Keratinocyte (primary cell): ENCODE measurements at regions not wholly inside any gene's neighbourhood (a gene's known extent, or its start where the extent isn't known, plus 50 kb on each side); places are given as distances from the start of the nearest gene placed in this dataset.

ENCODE experiments used
- DNase-seq: peaks from one replicate; pipeline ENCODE4 v3.0.0-alpha.2; 2011; ENCODE audit warnings: low read depth, missing footprints, low spot score
- FAIRE-seq: peaks from 2 replicates; lab custom pipeline; 2011; peaks lifted over from hg19 to GRCh38; lab: Jason Lieb, UNC
- H2AFZ ChIP-seq: 2 replicates; pipeline ENCODE4 v1.6.0; 2012; ENCODE audit warnings: low read length, control low read depth, inconsistent platforms; ENCODE audit not compliant: control insufficient read depth
- H3K27ac ChIP-seq: 2 replicates; pipeline ENCODE4 v1.5.1; 2011; ENCODE audit warnings: low read length; ENCODE audit not compliant: control insufficient read depth, insufficient read depth
- H3K27me3 ChIP-seq: 3 replicates; pipeline ENCODE4 v1.6.0; 2011; ENCODE audit warnings: low read length; ENCODE audit not compliant: control insufficient read depth, insufficient read depth; ENCODE audit errors: extremely low read depth
- H3K36me3 ChIP-seq, 2 experiments: 2 replicates in 1 of 2; 3 replicates in 1 of 2; pipeline ENCODE4 v1.5.1; 2011; ENCODE audit warnings: low read length in 2 of 2, mild to moderate bottlenecking in 1 of 2; ENCODE audit not compliant: control insufficient read depth in 2 of 2, insufficient read depth in 2 of 2; ENCODE audit errors: extremely low read depth in 1 of 2
- H3K4me1 ChIP-seq: 3 replicates; pipeline ENCODE4 v1.5.1; 2011; ENCODE audit warnings: low read length; ENCODE audit not compliant: control insufficient read depth, insufficient read depth; ENCODE audit errors: extremely low read depth
- H3K4me2 ChIP-seq: 3 replicates; pipeline ENCODE4 v1.6.0; 2011; ENCODE audit warnings: low read depth, low read length; ENCODE audit not compliant: control insufficient read depth, insufficient read depth; ENCODE audit errors: extremely low read depth
- H3K4me3 ChIP-seq, 3 experiments: fragments of 200-600 bp in 1 of 3; sonication (generic) in 1 of 3; 2 replicates in 2 of 3; 3 replicates in 1 of 3; pipeline ENCODE4 v1.5.1; 2011 to 2016; ENCODE audit warnings: low read length in 3 of 3, mild to moderate bottlenecking in 3 of 3, control low read depth in 2 of 3, inconsistent platforms in 1 of 3, low read depth in 1 of 3, mixed read lengths in 1 of 3, mixed run types in 1 of 3, moderate library complexity in 1 of 3; ENCODE audit not compliant: control insufficient read depth in 2 of 3, insufficient read depth in 2 of 3; ENCODE audit errors: extremely low read depth in 1 of 3
- H3K79me2 ChIP-seq: 2 replicates; pipeline ENCODE4 v1.6.0; 2012; ENCODE audit warnings: low read length; ENCODE audit not compliant: control insufficient read depth, insufficient read depth
- H3K9ac ChIP-seq: 3 replicates; pipeline ENCODE4 v1.6.0; 2011; ENCODE audit warnings: low read length; ENCODE audit not compliant: control insufficient read depth, insufficient read depth; ENCODE audit errors: extremely low read depth
- H3K9me1 ChIP-seq: 3 replicates; pipeline ENCODE4 v1.6.0; 2011; ENCODE audit warnings: low read length; ENCODE audit not compliant: control insufficient read depth, insufficient read depth; ENCODE audit errors: extremely low read depth
- H3K9me3 ChIP-seq: 2 replicates; pipeline ENCODE4 v1.5.1; 2012; ENCODE audit warnings: low read depth, low read length; ENCODE audit not compliant: control insufficient read depth
- H4K20me1 ChIP-seq: 3 replicates; pipeline ENCODE4 v1.6.0; 2011; ENCODE audit warnings: low read length; ENCODE audit not compliant: control insufficient read depth, insufficient read depth; ENCODE audit errors: extremely low read depth
- EZH2 ChIP-seq: IDR thresholded peaks from one replicate; pipeline ENCODE4 v1.6.1; 2012; ENCODE audit warnings: inconsistent platforms, mild to moderate bottlenecking, low read length, moderate library complexity
- dilution Hi-C: fragments of 300-500 bp; cut with MboI; formaldehyde crosslinking; loops from one replicate; pipeline ENCODE4 v1.7.0; 2020; ENCODE audit warnings: low sequenced_read_pairs; ENCODE audit not compliant: extremely low pct_ligation_motif_present
- TF ChIP-seq, protein P1 (sequence below), 3 experiments: IDR thresholded peaks in 1 of 3; conservative IDR thresholded peaks in 1 of 3; optimal IDR thresholded peaks in 1 of 3; 2 replicates in 2 of 3; 3 replicates in 1 of 3; pipeline versions ENCODE3 to v1.5.1; 2011; ENCODE audit warnings: low read length in 3 of 3, mild to moderate bottlenecking in 3 of 3, moderate library complexity in 2 of 3, control low read depth in 1 of 3, inconsistent platforms in 1 of 3; ENCODE audit not compliant: insufficient read depth in 2 of 3; ENCODE audit errors: extremely low read depth in 1 of 3

DNA sequence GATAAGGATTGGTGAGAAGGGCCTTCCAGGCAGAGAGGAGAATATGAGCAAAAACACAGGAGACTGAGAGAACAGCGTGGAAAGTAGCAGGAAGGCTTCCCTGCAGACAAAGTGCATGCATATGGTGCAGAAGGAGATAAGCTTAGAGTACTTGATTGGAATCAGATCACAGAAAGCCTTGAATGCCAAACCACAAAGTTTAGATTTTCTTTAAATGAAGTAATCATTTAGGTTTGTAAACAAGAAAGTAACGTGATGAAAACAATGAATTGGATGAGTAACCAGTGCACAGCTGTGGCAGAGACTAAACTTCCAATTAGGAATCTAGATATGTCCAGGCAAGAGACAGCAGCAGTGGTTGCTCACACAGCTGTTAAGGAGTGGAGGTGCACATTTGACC lies 83.8 kb upstream of the C1QTNF7 start:
- H3K9me1 ChIP-seq = no peaks in the 10 kb centered on the region
- peaks cover 14% of the 10 kb centered on the region for H3K27me3 ChIP-seq
- no peak overlapping the region for H2AFZ ChIP-seq
- H4K20me1 ChIP-seq = no peaks in the 10 kb centered on the region
- dilution Hi-C loops = no loop called here
- TF ChIP-seq EZH2 = no peak
- TF ChIP-seq, protein P1, sequence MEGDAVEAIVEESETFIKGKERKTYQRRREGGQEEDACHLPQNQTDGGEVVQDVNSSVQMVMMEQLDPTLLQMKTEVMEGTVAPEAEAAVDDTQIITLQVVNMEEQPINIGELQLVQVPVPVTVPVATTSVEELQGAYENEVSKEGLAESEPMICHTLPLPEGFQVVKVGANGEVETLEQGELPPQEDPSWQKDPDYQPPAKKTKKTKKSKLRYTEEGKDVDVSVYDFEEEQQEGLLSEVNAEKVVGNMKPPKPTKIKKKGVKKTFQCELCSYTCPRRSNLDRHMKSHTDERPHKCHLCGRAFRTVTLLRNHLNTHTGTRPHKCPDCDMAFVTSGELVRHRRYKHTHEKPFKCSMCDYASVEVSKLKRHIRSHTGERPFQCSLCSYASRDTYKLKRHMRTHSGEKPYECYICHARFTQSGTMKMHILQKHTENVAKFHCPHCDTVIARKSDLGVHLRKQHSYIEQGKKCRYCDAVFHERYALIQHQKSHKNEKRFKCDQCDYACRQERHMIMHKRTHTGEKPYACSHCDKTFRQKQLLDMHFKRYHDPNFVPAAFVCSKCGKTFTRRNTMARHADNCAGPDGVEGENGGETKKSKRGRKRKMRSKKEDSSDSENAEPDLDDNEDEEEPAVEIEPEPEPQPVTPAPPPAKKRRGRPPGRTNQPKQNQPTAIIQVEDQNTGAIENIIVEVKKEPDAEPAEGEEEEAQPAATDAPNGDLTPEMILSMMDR (optimal IDR thresholded peaks at IDR 0.05 in 1 of 3, IDR thresholded peaks at IDR 0.05 in 1 of 3, conservative IDR thresholded peaks at IDR 0.05 in 1 of 3; ENCODE audit: extremely low read depth in 1 of 3, insufficient read depth in 2 of 3, low read length in 3 of 3) = no peak
- H3K4me1 ChIP-seq = peaks cover 10% of the 10 kb centered on the region
- no peak overlapping the region for H3K4me2 ChIP-seq
- no peak overlapping the region for H3K4me3 ChIP-seq
- no peak overlapping the region for H3K9ac ChIP-seq
- H3K9me3 ChIP-seq = no peaks in the 10 kb centered on the region
- H3K79me2 ChIP-seq = no peaks in the 10 kb centered on the region
- FAIRE-seq (peak; percentile 23), DNase-seq (no peak)
- no peaks in the 10 kb centered on the region for H3K36me3 ChIP-seq
- H3K27ac ChIP-seq = no peak overlapping the region

DNA sequence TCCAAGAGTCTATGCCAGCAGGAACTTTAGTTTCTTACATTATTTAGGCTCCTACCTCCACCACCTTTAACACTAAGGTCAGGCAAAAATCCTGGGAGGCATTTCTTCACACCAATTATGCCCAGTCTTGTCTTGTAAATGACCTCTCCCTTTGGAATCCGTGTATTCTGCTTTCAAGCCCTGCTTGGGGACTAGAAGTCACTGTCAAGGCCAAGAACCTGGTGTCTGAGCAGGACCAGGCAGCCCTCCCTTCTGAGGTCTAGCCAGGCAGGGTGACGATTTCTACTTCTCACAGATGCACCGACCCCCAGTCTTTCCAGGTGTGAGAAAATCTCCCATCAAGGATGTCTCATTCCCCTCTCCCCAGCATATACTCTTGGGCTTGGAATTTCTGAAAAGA lies 82.7 kb upstream of the C1QTNF7 start:
- H3K9me3 ChIP-seq = no peaks in the 10 kb centered on the region
- dilution Hi-C loops = no loop called here
- peaks cover 14% of the 10 kb centered on the region for H3K27me3 ChIP-seq
- no peak overlapping the region for H3K4me2 ChIP-seq
- H2AFZ ChIP-seq = no peak overlapping the region
- H3K9ac ChIP-seq = no peak overlapping the region
- DNase-seq (no peak), FAIRE-seq (no peak)
- no peak overlapping the region for H3K4me3 ChIP-seq
- no peaks in the 10 kb centered on the region for H3K9me1 ChIP-seq
- no peaks in the 10 kb centered on the region for H3K36me3 ChIP-seq
- TF ChIP-seq, protein P1 (optimal IDR thresholded peaks at IDR 0.05 in 1 of 3, IDR thresholded peaks at IDR 0.05 in 1 of 3, conservative IDR thresholded peaks at IDR 0.05 in 1 of 3; ENCODE audit: extremely low read depth in 1 of 3, insufficient read depth in 2 of 3, low read length in 3 of 3) = no peak
- no peak for TF ChIP-seq EZH2
- H4K20me1 ChIP-seq = no peaks in the 10 kb centered on the region
- no peak overlapping the region for H3K27ac ChIP-seq
- no peaks in the 10 kb centered on the region for H3K79me2 ChIP-seq
- peaks cover 12% of the 10 kb centered on the region for H3K4me1 ChIP-seq
